ENCODE measurements at regions not wholly inside any gene's neighbourhood (a gene's known extent, or its start where the extent isn't known, plus 50 kb on each side); places are given as distances from the start of the nearest gene placed in this dataset.

- DNase-seq (no peak), ATAC-seq (no peak)
- Histone ChIP-seq H3K9me3 (ENCODE audit: control insufficient read depth, insufficient read depth, low read length) (no peaks in the 10 kb centered on the region), H3K27ac (ENCODE audit: low read length) (no peak overlapping the region), H3K4me3 (ENCODE audit: low read length) (no peak overlapping the region), H3K36me3 (ENCODE audit: control insufficient read depth, insufficient read depth, low read length) (no peaks in the 10 kb centered on the region), H3K4me1 (ENCODE audit: control insufficient read depth, insufficient read depth, low read length) (no peaks in the 10 kb centered on the region), H3K27me3 (ENCODE audit: control insufficient read depth, insufficient read depth, low read length) (no peaks in the 10 kb centered on the region)
- Mint-ChIP-seq H3K27ac (no peak overlapping the region), H3K4me1 (no peaks in the 10 kb centered on the region), H3K4me3 (no peak overlapping the region), H3K27me3 (ENCODE audit: low read depth in 2 of 2) (no peaks in the 10 kb centered on the region), H3K36me3 (no peaks in the 10 kb centered on the region), H3K9me3 (peaks cover 0 to 3% of the 10 kb centered on the region in 2 donors)
- TF ChIP-seq CTCF (IDR thresholded peaks at IDR 0.05): no peak
- intact Hi-C loops (cut with micrococcal nuclease): no loop called here
Observed at GRCh38 chr3:5799398-5799797, 611.9 kb downstream of the EDEM1 start.

GRCh38 chr3:5800965-5801364 is 613.5 kb downstream of the EDEM1 start:
- H3K36me3 Mint-ChIP-seq: no peaks in the 10 kb centered on the region

GRCh38 chr3:5806192-5806591 is 618.7 kb downstream of the EDEM1 start:
- no peaks in the 10 kb centered on the region for H3K4me1 Mint-ChIP-seq
- Histone ChIP-seq H3K36me3 (ENCODE audit: control insufficient read depth, insufficient read depth, low read length) (no peaks in the 10 kb centered on the region), H3K27ac (ENCODE audit: low read length) (no peak overlapping the region), H3K9me3 (ENCODE audit: control insufficient read depth, insufficient read depth, low read length) (no peaks in the 10 kb centered on the region), H3K4me3 (ENCODE audit: low read length) (no peak overlapping the region), H3K4me1 (ENCODE audit: control insufficient read depth, insufficient read depth, low read length) (no peaks in the 10 kb centered on the region), H3K27me3 (ENCODE audit: control insufficient read depth, insufficient read depth, low read length) (no peaks in the 10 kb centered on the region)
- intact Hi-C loops (cut with micrococcal nuclease): no loop called here
- H3K27ac Mint-ChIP-seq: no peak overlapping the region
- DNase-seq: no peak
- no peaks in the 10 kb centered on the region for H3K27me3 Mint-ChIP-seq (ENCODE audit: low read depth in 2 of 2)
- H3K36me3 Mint-ChIP-seq: no peaks in the 10 kb centered on the region
- no peak for ATAC-seq
- H3K4me3 Mint-ChIP-seq: no peak overlapping the region
- TF ChIP-seq CTCF (IDR thresholded peaks at IDR 0.05): no peak
- WGBS (ENCODE audit: insufficient coverage): 76% methylated on average over 1 of the region's 1 CpG
- peaks cover 0 to 3% of the 10 kb centered on the region in 2 donors for H3K9me3 Mint-ChIP-seq

More at GRCh38 chr3:5800965-5801364, 613.5 kb downstream of the EDEM1 start:
- no peak for ATAC-seq
- no peak for TF ChIP-seq CTCF (IDR thresholded peaks at IDR 0.05)
- Mint-ChIP-seq H3K4me3 (no peak overlapping the region), H3K9me3 (peaks cover 0 to 3% of the 10 kb centered on the region in 2 donors), H3K27me3 (ENCODE audit: low read depth in 2 of 2) (no peaks in the 10 kb centered on the region), H3K27ac (no peak overlapping the region), H3K4me1 (no peaks in the 10 kb centered on the region)
- no peak for DNase-seq
- Histone ChIP-seq H3K4me3 (ENCODE audit: low read length) (no peak overlapping the region), H3K9me3 (ENCODE audit: control insufficient read depth, insufficient read depth, low read length) (no peaks in the 10 kb centered on the region), H3K27me3 (ENCODE audit: control insufficient read depth, insufficient read depth, low read length) (no peaks in the 10 kb centered on the region), H3K27ac (ENCODE audit: low read length) (no peak overlapping the region), H3K36me3 (ENCODE audit: control insufficient read depth, insufficient read depth, low read length) (no peaks in the 10 kb centered on the region), H3K4me1 (ENCODE audit: control insufficient read depth, insufficient read depth, low read length) (no peaks in the 10 kb centered on the region)
- intact Hi-C loops (cut with micrococcal nuclease): no loop called here
- 90% methylated on average over 3 of the region's 4 CpGs for WGBS (ENCODE audit: insufficient coverage)

- DNase-seq (no peak), ATAC-seq (no peak)
- Mint-ChIP-seq H3K27ac (no peak overlapping the region), H3K9me3 (peaks cover 0 to 3% of the 10 kb centered on the region in 2 donors), H3K4me3 (no peak overlapping the region), H3K36me3 (no peaks in the 10 kb centered on the region), H3K27me3 (ENCODE audit: low read depth in 2 of 2) (no peaks in the 10 kb centered on the region), H3K4me1 (no peaks in the 10 kb centered on the region)
- Histone ChIP-seq H3K4me1 (ENCODE audit: control insufficient read depth, insufficient read depth, low read length) (no peaks in the 10 kb centered on the region), H3K27me3 (ENCODE audit: control insufficient read depth, insufficient read depth, low read length) (no peaks in the 10 kb centered on the region), H3K9me3 (ENCODE audit: control insufficient read depth, insufficient read depth, low read length) (no peaks in the 10 kb centered on the region), H3K36me3 (ENCODE audit: control insufficient read depth, insufficient read depth, low read length) (no peaks in the 10 kb centered on the region), H3K27ac (ENCODE audit: low read length) (no peak overlapping the region), H3K4me3 (ENCODE audit: low read length) (no peak overlapping the region)
- WGBS (ENCODE audit: insufficient coverage): 77% methylated on average over 9 of the region's 9 CpGs
- TF ChIP-seq CTCF (IDR thresholded peaks at IDR 0.05): no peak
- intact Hi-C loops (cut with micrococcal nuclease): no loop called here
Observed at GRCh38 chr3:5809586-5810246, 622.2 kb downstream of the EDEM1 start.

All from natural killer cell (primary cell).